ENCODE measurements at regions not wholly inside any gene's neighbourhood (a gene's known extent, or its start where the extent isn't known, plus 50 kb on each side); places are given as distances from the start of the nearest gene placed in this dataset.
"Not testable (repeated sequence)": the region's sequence is repeated elsewhere in the genome, so short reads cannot be mapped to it uniquely, and the experiment has no call there.

- Histone ChIP-seq H3K27ac (no peak overlapping the region), H3K36me3 (ENCODE audit: low read depth, missing control alignments) (no peaks in the 10 kb centered on the region), H3K9me3 (no peaks in the 10 kb centered on the region), H3K4me1 (no peaks in the 10 kb centered on the region), H3K27me3 (no peaks in the 10 kb centered on the region), H3K4me3 (no peak overlapping the region)
- peak; percentile 21 for DNase-seq
- no peak for TF ChIP-seq POLR2A (IDR thresholded peaks at IDR 0.05)
- TF ChIP-seq, protein P1, sequence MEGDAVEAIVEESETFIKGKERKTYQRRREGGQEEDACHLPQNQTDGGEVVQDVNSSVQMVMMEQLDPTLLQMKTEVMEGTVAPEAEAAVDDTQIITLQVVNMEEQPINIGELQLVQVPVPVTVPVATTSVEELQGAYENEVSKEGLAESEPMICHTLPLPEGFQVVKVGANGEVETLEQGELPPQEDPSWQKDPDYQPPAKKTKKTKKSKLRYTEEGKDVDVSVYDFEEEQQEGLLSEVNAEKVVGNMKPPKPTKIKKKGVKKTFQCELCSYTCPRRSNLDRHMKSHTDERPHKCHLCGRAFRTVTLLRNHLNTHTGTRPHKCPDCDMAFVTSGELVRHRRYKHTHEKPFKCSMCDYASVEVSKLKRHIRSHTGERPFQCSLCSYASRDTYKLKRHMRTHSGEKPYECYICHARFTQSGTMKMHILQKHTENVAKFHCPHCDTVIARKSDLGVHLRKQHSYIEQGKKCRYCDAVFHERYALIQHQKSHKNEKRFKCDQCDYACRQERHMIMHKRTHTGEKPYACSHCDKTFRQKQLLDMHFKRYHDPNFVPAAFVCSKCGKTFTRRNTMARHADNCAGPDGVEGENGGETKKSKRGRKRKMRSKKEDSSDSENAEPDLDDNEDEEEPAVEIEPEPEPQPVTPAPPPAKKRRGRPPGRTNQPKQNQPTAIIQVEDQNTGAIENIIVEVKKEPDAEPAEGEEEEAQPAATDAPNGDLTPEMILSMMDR (IDR thresholded peaks at IDR 0.05): no peak
- 57 to 61% methylated on average over 8 of the region's 8 CpGs for WGBS, 2 donors
- intact Hi-C loops (cut with DNase I; ENCODE audit: low total_unique reads): no loop called here
Measured at GRCh38 chr6:141463237-141463977, 669.3 kb upstream of the GJE1 start.

DNA sequence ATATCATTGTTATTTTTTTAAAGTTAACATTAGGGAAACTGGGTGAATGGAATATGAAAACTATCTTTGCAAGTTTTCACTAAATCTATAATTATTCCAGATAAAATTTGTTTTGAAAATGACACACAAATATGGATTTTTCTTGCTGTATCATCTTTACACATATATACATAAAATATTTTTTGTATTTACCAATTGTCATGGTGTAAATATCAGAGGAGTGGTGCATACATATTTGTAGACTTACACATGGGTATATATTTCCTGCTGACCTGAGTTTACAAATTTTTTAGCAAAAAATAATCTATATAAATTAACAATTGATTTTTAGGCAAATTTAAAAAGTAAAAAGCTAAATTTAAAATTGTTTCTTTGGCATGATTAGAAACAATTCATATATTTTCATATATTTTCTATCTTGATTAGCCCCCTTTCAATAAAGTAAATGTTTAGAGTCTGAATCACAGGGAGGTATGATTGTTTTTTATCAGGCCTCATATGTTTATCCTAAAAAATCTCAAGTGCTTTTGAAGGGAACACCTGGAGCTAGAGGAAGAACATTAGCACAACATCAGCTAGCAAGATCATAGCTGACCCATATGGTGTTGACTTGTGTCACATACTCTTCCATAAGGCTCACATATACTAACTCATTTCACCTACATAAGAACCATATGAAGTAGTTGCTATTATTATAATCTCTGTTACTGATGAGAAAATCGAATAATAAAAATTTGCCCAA, 671.8 kb upstream of the GJE1 start:
- intact Hi-C loops (cut with DNase I; ENCODE audit: low total_unique reads): no loop called here
- 92 to 93% methylated on average over 1 of the region's 1 CpG for WGBS, 2 donors
- no peak for TF ChIP-seq POLR2A (IDR thresholded peaks at IDR 0.05)
- TF ChIP-seq, protein P1 (IDR thresholded peaks at IDR 0.05): no peak
- no peak for DNase-seq
- H3K9me3 ChIP-seq: no peaks in the 10 kb centered on the region
- no peaks in the 10 kb centered on the region for H3K27me3 ChIP-seq
- H3K4me3 ChIP-seq: no peak overlapping the region
- no peaks in the 10 kb centered on the region for H3K4me1 ChIP-seq
- no peaks in the 10 kb centered on the region for H3K36me3 ChIP-seq (ENCODE audit: low read depth, missing control alignments)
- no peak overlapping the region for H3K27ac ChIP-seq

GRCh38 chr6:141460245-141460644, 672.5 kb upstream of the GJE1 start:
- H3K9me3 ChIP-seq; DNase-seq; H3K36me3 ChIP-seq (ENCODE audit: low read depth, missing control alignments); H3K27me3 ChIP-seq; H3K27ac ChIP-seq; H3K4me1 ChIP-seq; H3K4me3 ChIP-seq; intact Hi-C loops (cut with DNase I; ENCODE audit: low total_unique reads): not testable (repeated sequence)
- 83 to 84% methylated on average over 5 of the region's 5 CpGs for WGBS, 2 donors

DNA sequence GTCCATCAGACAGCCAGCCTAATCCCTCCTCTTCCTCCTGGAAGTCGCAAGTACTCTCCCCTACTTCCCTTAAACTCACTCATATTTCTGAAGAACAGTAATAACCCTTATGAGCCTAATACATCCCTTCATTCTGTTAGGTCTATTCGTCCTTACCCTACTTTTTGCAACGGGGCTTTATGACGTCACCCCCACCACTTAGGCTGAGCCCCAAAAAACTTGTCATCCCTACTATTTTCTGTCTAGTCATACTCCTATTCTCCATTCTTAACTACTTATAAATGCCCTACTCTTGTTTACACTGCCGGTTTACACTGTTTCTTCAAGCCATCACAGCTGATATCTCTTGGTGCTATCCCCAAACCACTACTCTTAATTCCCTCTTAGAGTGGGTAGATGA, 674.7 kb upstream of the GJE1 start:
- WGBS, 2 donors: 92 to 93% methylated on average over 5 of the region's 5 CpGs
- DNase-seq; H3K27me3 ChIP-seq; H3K9me3 ChIP-seq; H3K4me3 ChIP-seq; intact Hi-C loops (cut with DNase I; ENCODE audit: low total_unique reads); H3K4me1 ChIP-seq; H3K27ac ChIP-seq; H3K36me3 ChIP-seq (ENCODE audit: low read depth, missing control alignments): not testable (repeated sequence)

DNA sequence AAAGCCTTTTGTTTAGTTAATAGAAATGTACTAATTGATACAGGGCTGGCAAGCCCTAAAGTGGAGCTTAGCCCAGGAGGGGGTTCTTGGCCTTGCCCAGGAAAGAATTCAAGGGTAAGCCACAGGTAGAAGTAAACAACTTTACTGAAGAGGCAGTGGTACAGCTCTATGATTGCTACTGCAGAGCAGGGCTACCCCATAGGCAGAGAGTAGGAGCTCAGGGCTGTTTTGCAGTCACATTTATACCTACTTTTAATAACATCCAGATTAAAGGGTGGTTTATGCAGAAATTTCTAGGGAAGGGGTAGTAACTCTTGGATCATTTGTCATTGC, 680.4 kb upstream of the GJE1 start:
- Histone ChIP-seq H3K4me1 (no peaks in the 10 kb centered on the region), H3K9me3 (no peaks in the 10 kb centered on the region), H3K27ac (no peak overlapping the region), H3K27me3 (no peaks in the 10 kb centered on the region), H3K36me3 (ENCODE audit: low read depth, missing control alignments) (no peaks in the 10 kb centered on the region), H3K4me3 (no peak overlapping the region)
- DNase-seq: no peak
- intact Hi-C loops (cut with DNase I; ENCODE audit: low total_unique reads): no loop called here
- TF ChIP-seq, protein P1 (IDR thresholded peaks at IDR 0.05): no peak
- no peak for TF ChIP-seq POLR2A (IDR thresholded peaks at IDR 0.05)
